ENCODE measurements at regions not wholly inside any gene's neighbourhood (a gene's known extent, or its start where the extent isn't known, plus 50 kb on each side); places are given as distances from the start of the nearest gene placed in this dataset.

- Histone ChIP-seq H3K4me3 (ENCODE audit: low read length in 2 of 2) (no peak overlapping the region), H3K36me3 (ENCODE audit: insufficient read depth, low read length) (no peaks in the 10 kb centered on the region), H3K27me3 (ENCODE audit: insufficient read depth, low read length) (no peaks in the 10 kb centered on the region), H3K27ac (ENCODE audit: low read depth, low read length) (no peak overlapping the region), H3K9me3 (ENCODE audit: control insufficient read depth in 1 of 2, low read length in 2 of 2) (no peaks in the 10 kb centered on the region), H3K4me1 (ENCODE audit: insufficient read depth, low read length) (no peaks in the 10 kb centered on the region)
- intact Hi-C loops (cut with micrococcal nuclease) = no loop called here
- H3K27me3 Mint-ChIP-seq = no peaks in the 10 kb centered on the region
- H3K4me1 Mint-ChIP-seq = no peaks in the 10 kb centered on the region
- H3K4me3 Mint-ChIP-seq = no peak overlapping the region
- CTCF ChIA-PET (ENCODE audit: partially characterized antibody) = interaction anchor here (1.0 to 3.3 kb wide), 3 partner anchors 10 to 424 kb away, joined by 3 to 21 read pairs (median 3); no protein-coding TSS in a partner anchor
- POLR2A ChIA-PET (ENCODE audit: partially characterized antibody) = no interaction called here
- no peak for DNase-seq
- no peak overlapping the region for H3K27ac Mint-ChIP-seq
- no peaks in the 10 kb centered on the region for H3K36me3 Mint-ChIP-seq
- peaks cover 0 to 10% (median 0%) of the 10 kb centered on the region in 8 donors for H3K9me3 Mint-ChIP-seq
These were observed 67.2 kb upstream of the WSB1 start for GRCh38 chr17:27226611-27227230.

DNA sequence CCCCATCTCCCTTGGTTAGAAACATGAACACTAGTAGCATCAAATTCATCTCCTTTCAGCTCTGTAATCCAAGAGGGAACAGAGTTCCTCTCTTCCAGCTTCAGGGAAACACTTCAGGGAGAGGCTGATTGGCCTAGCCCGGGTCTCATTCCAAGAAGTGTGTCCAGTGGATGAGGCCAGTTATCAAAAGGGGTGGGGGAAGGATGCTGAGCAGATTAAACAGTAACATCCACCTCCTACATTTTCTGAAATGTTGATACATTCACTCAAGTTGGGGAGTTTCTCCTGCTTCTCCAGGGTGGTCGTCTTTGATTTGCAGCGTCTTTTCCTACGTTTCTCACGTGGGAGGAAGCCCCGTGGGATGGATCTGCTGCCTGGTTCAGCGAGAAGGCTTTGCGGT lies 62.9 kb upstream of the WSB1 start:
- ChIA-PET CTCF (ENCODE audit: partially characterized antibody) (interaction anchor here (1.2 kb wide), 1 partner anchor 424 kb away, joined by 4 read pairs; no protein-coding TSS in a partner anchor), POLR2A (ENCODE audit: partially characterized antibody) (no interaction called here)
- Histone ChIP-seq H3K27ac (ENCODE audit: low read depth, low read length) (no peak overlapping the region), H3K4me3 (ENCODE audit: low read length in 2 of 2) (no peak overlapping the region), H3K36me3 (ENCODE audit: insufficient read depth, low read length) (no peaks in the 10 kb centered on the region), H3K27me3 (ENCODE audit: insufficient read depth, low read length) (no peaks in the 10 kb centered on the region), H3K4me1 (ENCODE audit: insufficient read depth, low read length) (no peaks in the 10 kb centered on the region), H3K9me3 (ENCODE audit: control insufficient read depth in 1 of 2, low read length in 2 of 2) (no peaks in the 10 kb centered on the region)
- H3K9me3 Mint-ChIP-seq = no peaks in the 10 kb centered on the region
- H3K36me3 Mint-ChIP-seq = no peaks in the 10 kb centered on the region
- peak overlapping the region in 1 of 7 donors; percentile 35 for H3K27ac Mint-ChIP-seq
- no peaks in the 10 kb centered on the region for H3K4me1 Mint-ChIP-seq
- intact Hi-C loops (cut with micrococcal nuclease) = no loop called here
- H3K4me3 Mint-ChIP-seq = no peak overlapping the region
- DNase-seq = no peak
- no peaks in the 10 kb centered on the region for H3K27me3 Mint-ChIP-seq

GRCh38 chr17:27232328-27232727 lies 61.6 kb upstream of the WSB1 start:
- Mint-ChIP-seq H3K36me3 (no peaks in the 10 kb centered on the region), H3K27ac (no peak overlapping the region), H3K4me1 (no peaks in the 10 kb centered on the region), H3K4me3 (no peak overlapping the region), H3K27me3 (no peaks in the 10 kb centered on the region), H3K9me3 (no peaks in the 10 kb centered on the region)
- Histone ChIP-seq H3K9me3 (ENCODE audit: control insufficient read depth in 1 of 2, low read length in 2 of 2) (no peaks in the 10 kb centered on the region), H3K4me1 (ENCODE audit: insufficient read depth, low read length) (no peaks in the 10 kb centered on the region), H3K4me3 (ENCODE audit: low read length in 2 of 2) (no peak overlapping the region), H3K27me3 (ENCODE audit: insufficient read depth, low read length) (no peaks in the 10 kb centered on the region), H3K27ac (ENCODE audit: low read depth, low read length) (no peak overlapping the region), H3K36me3 (ENCODE audit: insufficient read depth, low read length) (no peaks in the 10 kb centered on the region)
- DNase-seq = no peak
- intact Hi-C loops (cut with micrococcal nuclease) = no loop called here
- CTCF ChIA-PET (ENCODE audit: partially characterized antibody) = interaction anchor here (10.8 kb wide), 1 partner anchor 369 kb away, joined by 332 read pairs; no protein-coding TSS in a partner anchor
- POLR2A ChIA-PET (ENCODE audit: partially characterized antibody) = no interaction called here

GRCh38 chr17:27233059-27233458 lies 60.9 kb upstream of the WSB1 start:
- intact Hi-C loops (cut with micrococcal nuclease) = no loop called here
- ChIA-PET CTCF (ENCODE audit: partially characterized antibody) (interaction anchor here (8.5 to 10.8 kb wide), 2 partner anchors 101 to 368 kb away, joined by 155 to 332 read pairs; no protein-coding TSS in a partner anchor), POLR2A (ENCODE audit: partially characterized antibody) (no interaction called here)
- H3K4me1 Mint-ChIP-seq = no peaks in the 10 kb centered on the region
- no peak overlapping the region for H3K4me3 ChIP-seq (ENCODE audit: low read length in 2 of 2)
- no peak overlapping the region for H3K27ac ChIP-seq (ENCODE audit: low read depth, low read length)
- no peaks in the 10 kb centered on the region for H3K4me1 ChIP-seq (ENCODE audit: insufficient read depth, low read length)
- no peaks in the 10 kb centered on the region for H3K36me3 ChIP-seq (ENCODE audit: insufficient read depth, low read length)
- no peaks in the 10 kb centered on the region for H3K27me3 Mint-ChIP-seq
- H3K27me3 ChIP-seq (ENCODE audit: insufficient read depth, low read length) = no peaks in the 10 kb centered on the region
- H3K9me3 Mint-ChIP-seq = no peaks in the 10 kb centered on the region
- no peak for DNase-seq
- no peaks in the 10 kb centered on the region for H3K9me3 ChIP-seq (ENCODE audit: control insufficient read depth in 1 of 2, low read length in 2 of 2)
- no peak overlapping the region for H3K4me3 Mint-ChIP-seq
- no peak overlapping the region for H3K27ac Mint-ChIP-seq
- no peaks in the 10 kb centered on the region for H3K36me3 Mint-ChIP-seq

DNA sequence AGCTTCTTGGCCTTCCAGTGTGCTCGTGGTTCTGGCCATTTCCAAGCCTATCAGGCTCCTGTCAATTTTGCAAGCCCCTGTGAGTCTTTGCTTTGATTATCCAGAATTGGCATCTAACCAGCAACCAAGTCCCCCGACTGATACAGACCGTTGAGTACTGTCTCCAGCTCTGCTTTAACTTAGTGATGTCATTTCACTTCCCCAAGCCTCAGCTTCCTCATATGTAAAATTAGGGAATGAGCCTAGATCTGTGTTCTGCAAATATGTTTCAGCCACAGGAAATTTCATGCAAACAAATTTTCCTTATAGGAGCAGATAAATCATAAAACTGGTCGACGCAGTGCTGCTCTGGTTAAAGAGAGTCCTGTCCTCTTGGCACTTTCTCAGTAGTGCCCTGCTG lies 60.1 kb upstream of the WSB1 start:
- POLR2A ChIA-PET (ENCODE audit: partially characterized antibody) = no interaction called here
- H3K27ac Mint-ChIP-seq = no peak overlapping the region
- Histone ChIP-seq H3K36me3 (ENCODE audit: insufficient read depth, low read length) (no peaks in the 10 kb centered on the region), H3K27me3 (ENCODE audit: insufficient read depth, low read length) (no peaks in the 10 kb centered on the region), H3K4me3 (ENCODE audit: low read length in 2 of 2) (no peak overlapping the region), H3K27ac (ENCODE audit: low read depth, low read length) (no peak overlapping the region), H3K9me3 (ENCODE audit: control insufficient read depth in 1 of 2, low read length in 2 of 2) (no peaks in the 10 kb centered on the region), H3K4me1 (ENCODE audit: insufficient read depth, low read length) (no peaks in the 10 kb centered on the region)
- no peak for DNase-seq
- H3K27me3 Mint-ChIP-seq = no peaks in the 10 kb centered on the region
- no peaks in the 10 kb centered on the region for H3K36me3 Mint-ChIP-seq
- H3K4me1 Mint-ChIP-seq = no peaks in the 10 kb centered on the region
- intact Hi-C loops (cut with micrococcal nuclease) = no loop called here
- no peaks in the 10 kb centered on the region for H3K9me3 Mint-ChIP-seq
- CTCF ChIA-PET (ENCODE audit: partially characterized antibody) = interaction anchor here (1.3 to 10.8 kb wide), 3 partner anchors 100 to 368 kb away, joined by 3 to 332 read pairs (median 155); no protein-coding TSS in a partner anchor
- no peak overlapping the region for H3K4me3 Mint-ChIP-seq

- Mint-ChIP-seq H3K4me1 (no peaks in the 10 kb centered on the region), H3K27me3 (no peaks in the 10 kb centered on the region), H3K27ac (peak overlapping the region in 1 of 7 donors; percentile 41), H3K9me3 (no peaks in the 10 kb centered on the region), H3K4me3 (no peak overlapping the region), H3K36me3 (no peaks in the 10 kb centered on the region)
- Histone ChIP-seq H3K27ac (ENCODE audit: low read depth, low read length) (no peak overlapping the region), H3K36me3 (ENCODE audit: insufficient read depth, low read length) (no peaks in the 10 kb centered on the region), H3K27me3 (ENCODE audit: insufficient read depth, low read length) (no peaks in the 10 kb centered on the region), H3K9me3 (ENCODE audit: control insufficient read depth in 1 of 2, low read length in 2 of 2) (no peaks in the 10 kb centered on the region), H3K4me1 (ENCODE audit: insufficient read depth, low read length) (no peaks in the 10 kb centered on the region), H3K4me3 (ENCODE audit: low read length in 2 of 2) (no peak overlapping the region)
- CTCF ChIA-PET (ENCODE audit: partially characterized antibody) = interaction anchor here (0.7 to 10.8 kb wide), 47 partner anchors 9 to 418 kb away, joined by 3 to 332 read pairs (median 6); partner anchors contain the start of gene WSB1
- intact Hi-C loops (cut with micrococcal nuclease) = loop anchor here (1.0 to 5.0 kb wide), 6 partner anchors 58 to 414 kb away; partner anchors contain the start of gene WSB1
- POLR2A ChIA-PET (ENCODE audit: partially characterized antibody) = interaction anchor here (1.0 to 4.3 kb wide), 4 partner anchors 56 to 363 kb away, joined by 3 to 20 read pairs (median 6); partner anchors contain the start of gene WSB1
- peak; percentile 57 to 72 (median 64) for DNase-seq
These were observed 57.1 kb upstream of the WSB1 start for GRCh38 chr17:27236717-27237315.

GRCh38 chr17:27237890-27238289 lies 56.0 kb upstream of the WSB1 start:
- H3K9me3 Mint-ChIP-seq = no peaks in the 10 kb centered on the region
- no peak overlapping the region for H3K27ac ChIP-seq (ENCODE audit: low read depth, low read length)
- POLR2A ChIA-PET (ENCODE audit: partially characterized antibody) = interaction anchor here (4.3 kb wide), 1 partner anchor 95 kb away, joined by 20 read pairs; no protein-coding TSS in a partner anchor
- no peak for DNase-seq
- no peak overlapping the region for H3K27ac Mint-ChIP-seq
- H3K9me3 ChIP-seq (ENCODE audit: control insufficient read depth in 1 of 2, low read length in 2 of 2) = no peaks in the 10 kb centered on the region
- no peak overlapping the region for H3K4me3 Mint-ChIP-seq
- H3K4me3 ChIP-seq (ENCODE audit: low read length in 2 of 2) = no peak overlapping the region
- no peaks in the 10 kb centered on the region for H3K36me3 ChIP-seq (ENCODE audit: insufficient read depth, low read length)
- intact Hi-C loops (cut with micrococcal nuclease) = loop anchor here (2.0 to 5.0 kb wide), 2 partner anchors 57 to 114 kb away; partner anchors contain the start of gene WSB1
- no peaks in the 10 kb centered on the region for H3K27me3 ChIP-seq (ENCODE audit: insufficient read depth, low read length)
- H3K27me3 Mint-ChIP-seq = no peaks in the 10 kb centered on the region
- no peaks in the 10 kb centered on the region for H3K4me1 ChIP-seq (ENCODE audit: insufficient read depth, low read length)
- H3K36me3 Mint-ChIP-seq = no peaks in the 10 kb centered on the region
- CTCF ChIA-PET (ENCODE audit: partially characterized antibody) = interaction anchor here (0.9 to 10.8 kb wide), 25 partner anchors 8 to 413 kb away, joined by 3 to 332 read pairs (median 8); partner anchors contain the start of gene WSB1
- no peaks in the 10 kb centered on the region for H3K4me1 Mint-ChIP-seq

Measured in CD4-positive, alpha-beta memory T cell (primary cell).